Inferior parietal cortex (tissue), 1 donor: ENCODE measurements at regions not wholly inside any gene's neighbourhood (a gene's known extent, or its start where the extent isn't known, plus 50 kb on each side); places are given as distances from the start of the nearest gene placed in this dataset.

Experiments used
- DNase-seq: peaks from one replicate; pipeline ENCODE4 v3.0.0-alpha.2; 2016; ENCODE audit errors: extremely low spot score

GRCh38 chr1:96361271-96361856 lies 360.2 kb upstream of the PTBP2 start:
- DNase-seq: no peak

- no peak for DNase-seq
These were observed 359.6 kb upstream of the PTBP2 start for GRCh38 chr1:96361961-96362360.

- DNase-seq: no peak
These were observed 359.0 kb upstream of the PTBP2 start for GRCh38 chr1:96362623-96363022.

GRCh38 chr1:96363826-96364225 lies 357.8 kb upstream of the PTBP2 start:
- DNase-seq: no peak

- DNase-seq: no peak
These were observed 357.0 kb upstream of the PTBP2 start for GRCh38 chr1:96364576-96364975.

GRCh38 chr1:96365076-96365475 lies 356.5 kb upstream of the PTBP2 start:
- DNase-seq: no peak

- no peak for DNase-seq
These were observed 355.8 kb upstream of the PTBP2 start for GRCh38 chr1:96365596-96366390.

- no peak for DNase-seq
These were observed 355.1 kb upstream of the PTBP2 start for GRCh38 chr1:96366516-96366915.

GRCh38 chr1:96367791-96368190 lies 353.8 kb upstream of the PTBP2 start:
- DNase-seq: no peak

- DNase-seq: no peak
These were observed 350.8 kb upstream of the PTBP2 start for GRCh38 chr1:96370757-96371156.

GRCh38 chr1:96372881-96373280 lies 348.7 kb upstream of the PTBP2 start:
- DNase-seq: no peak

- DNase-seq: no peak
These were observed 347.4 kb upstream of the PTBP2 start for GRCh38 chr1:96374076-96374762.

GRCh38 chr1:96376846-96377245 lies 344.7 kb upstream of the PTBP2 start:
- DNase-seq: no peak

GRCh38 chr1:96384611-96385010 lies 337.0 kb upstream of the PTBP2 start:
- no peak for DNase-seq

- DNase-seq: no peak
These were observed 333.8 kb upstream of the PTBP2 start for GRCh38 chr1:96387785-96388184.

GRCh38 chr1:96388421-96389310 lies 332.9 kb upstream of the PTBP2 start:
- no peak for DNase-seq

- no peak for DNase-seq
These were observed 321.5 kb upstream of the PTBP2 start for GRCh38 chr1:96400089-96400488.

GRCh38 chr1:96409087-96409486 lies 312.5 kb upstream of the PTBP2 start:
- DNase-seq: no peak

GRCh38 chr1:96409689-96410088 lies 311.9 kb upstream of the PTBP2 start:
- DNase-seq: no peak

GRCh38 chr1:96411006-96411405 lies 310.6 kb upstream of the PTBP2 start:
- no peak for DNase-seq

- no peak for DNase-seq
These were observed 307.0 kb upstream of the PTBP2 start for GRCh38 chr1:96414598-96414997.

- DNase-seq: peak; percentile 50
These were observed 305.4 kb upstream of the PTBP2 start for GRCh38 chr1:96416111-96416595.
